Breast epithelium (tissue), 3 donors: ENCODE measurements at regions not wholly inside any gene's neighbourhood (a gene's known extent, or its start where the extent isn't known, plus 50 kb on each side); places are given as distances from the start of the nearest gene placed in this dataset.

ENCODE experiments used
- CTCF ChIP-seq, 3 donors: fragments of 450-650 bp; IDR thresholded peaks; one replicate each; pipeline ENCODE4 v1.5.1; 2016 to 2017; ENCODE audit warnings: antibody characterized with exemption in 3 of 3, mild to moderate bottlenecking in 3 of 3, moderate library complexity in 3 of 3
- POLR2AphosphoS5 ChIP-seq, 3 donors: sonication (generic); formaldehyde crosslinking; IDR thresholded peaks; one replicate each; pipeline ENCODE4 v1.6.1; 2017; ENCODE audit warnings: antibody characterized with exemption in 3 of 3

- TF ChIP-seq POLR2AphosphoS5 (IDR thresholded peaks at IDR 0.05): no peak
- TF ChIP-seq CTCF (IDR thresholded peaks at IDR 0.05): no peak
Observed at GRCh38 chr3:191686626-191687025, 225.7 kb downstream of the PYDC2 start.
